ENCODE measurements at regions not wholly inside any gene's neighbourhood (a gene's known extent, or its start where the extent isn't known, plus 50 kb on each side); places are given as distances from the start of the nearest gene placed in this dataset.

- no peak for DNase-seq (ENCODE audit: low spot score)
These were observed 565.1 kb downstream of the NPHP4 start for GRCh38 chr1:5427026-5427613.

- no peak for DNase-seq (ENCODE audit: low spot score)
These were observed 567.2 kb downstream of the NPHP4 start for GRCh38 chr1:5424802-5425703.

GRCh38 chr1:5423109-5423508 is 569.1 kb downstream of the NPHP4 start:
- DNase-seq (ENCODE audit: low spot score) = no peak

- no peak for DNase-seq (ENCODE audit: low spot score)
These were observed 572.7 kb downstream of the NPHP4 start for GRCh38 chr1:5419501-5419900.

GRCh38 chr1:5416518-5416917 is 575.7 kb downstream of the NPHP4 start:
- DNase-seq (ENCODE audit: low spot score) = no peak

- no peak for DNase-seq (ENCODE audit: low spot score)
These were observed 576.6 kb downstream of the NPHP4 start for GRCh38 chr1:5415606-5416005.

- DNase-seq (ENCODE audit: low spot score) = no peak
These were observed 581.6 kb downstream of the NPHP4 start for GRCh38 chr1:5410652-5411051.

GRCh38 chr1:5408401-5408800 is 583.8 kb downstream of the NPHP4 start:
- DNase-seq (ENCODE audit: low spot score) = no peak

- no peak for DNase-seq (ENCODE audit: low spot score)
These were observed 587.0 kb downstream of the NPHP4 start for GRCh38 chr1:5405263-5405662.

- no peak for DNase-seq (ENCODE audit: low spot score)
These were observed 587.6 kb downstream of the NPHP4 start for GRCh38 chr1:5404412-5405203.

- DNase-seq (ENCODE audit: low spot score) = no peak
These were observed 588.3 kb downstream of the NPHP4 start for GRCh38 chr1:5403935-5404334.

GRCh38 chr1:5402618-5403017 is 589.6 kb downstream of the NPHP4 start:
- DNase-seq (ENCODE audit: low spot score) = no peak

GRCh38 chr1:5399771-5400170 is 592.5 kb downstream of the NPHP4 start:
- DNase-seq (ENCODE audit: low spot score) = no peak

- DNase-seq (ENCODE audit: low spot score) = no peak
These were observed 595.6 kb downstream of the NPHP4 start for GRCh38 chr1:5396593-5396992.

- no peak for DNase-seq (ENCODE audit: low spot score)
These were observed 598.1 kb downstream of the NPHP4 start for GRCh38 chr1:5394111-5394510.

- DNase-seq (ENCODE audit: low spot score) = no peak
These were observed 598.6 kb downstream of the NPHP4 start for GRCh38 chr1:5393603-5394002.

- no peak for DNase-seq (ENCODE audit: low spot score)
These were observed 599.1 kb downstream of the NPHP4 start for GRCh38 chr1:5393146-5393545.

- DNase-seq (ENCODE audit: low spot score) = no peak
These were observed 600.5 kb downstream of the NPHP4 start for GRCh38 chr1:5391725-5392124.

- no peak for DNase-seq (ENCODE audit: low spot score)
These were observed 601.7 kb downstream of the NPHP4 start for GRCh38 chr1:5390504-5390903.

- no peak for DNase-seq (ENCODE audit: low spot score)
These were observed 602.9 kb downstream of the NPHP4 start for GRCh38 chr1:5389101-5389885.

- DNase-seq (ENCODE audit: low spot score) = no peak
These were observed 603.6 kb downstream of the NPHP4 start for GRCh38 chr1:5388622-5389021.

GRCh38 chr1:5386371-5386770 is 605.9 kb downstream of the NPHP4 start:
- no peak for DNase-seq (ENCODE audit: low spot score)

All from ureter (tissue), 1 donor.